Neural cell (in vitro differentiated cells): ENCODE measurements at regions not wholly inside any gene's neighbourhood (a gene's known extent, or its start where the extent isn't known, plus 50 kb on each side); places are given as distances from the start of the nearest gene placed in this dataset.

ENCODE experiments used
- CTCF ChIP-seq: fragments of 450-650 bp; IDR thresholded peaks from 2 replicates; pipeline ENCODE4 v1.5.1; 2014; ENCODE audit warnings: antibody characterized with exemption, mild to moderate bottlenecking, moderate library complexity; ENCODE audit not compliant: poor library complexity, severe bottlenecking
- REST ChIP-seq: IDR thresholded peaks from 2 replicates; pipeline ENCODE4 v1.6.1; 2012; ENCODE audit warnings: borderline replicate concordance
- TAF1 ChIP-seq: IDR thresholded peaks from 2 replicates; pipeline ENCODE4 v1.6.1; 2012; ENCODE audit warnings: low read depth

GRCh38 chr4:181564625-181565024, 678.6 kb upstream of the TENM3 start:
- TF ChIP-seq CTCF (no peak), TAF1 (no peak), REST (no peak)
